ENCODE measurements at regions not wholly inside any gene's neighbourhood (a gene's known extent, or its start where the extent isn't known, plus 50 kb on each side); places are given as distances from the start of the nearest gene placed in this dataset.
A peak's percentile ranks its signal among the peaks of the same experiment; 100 is the strongest.

DNA sequence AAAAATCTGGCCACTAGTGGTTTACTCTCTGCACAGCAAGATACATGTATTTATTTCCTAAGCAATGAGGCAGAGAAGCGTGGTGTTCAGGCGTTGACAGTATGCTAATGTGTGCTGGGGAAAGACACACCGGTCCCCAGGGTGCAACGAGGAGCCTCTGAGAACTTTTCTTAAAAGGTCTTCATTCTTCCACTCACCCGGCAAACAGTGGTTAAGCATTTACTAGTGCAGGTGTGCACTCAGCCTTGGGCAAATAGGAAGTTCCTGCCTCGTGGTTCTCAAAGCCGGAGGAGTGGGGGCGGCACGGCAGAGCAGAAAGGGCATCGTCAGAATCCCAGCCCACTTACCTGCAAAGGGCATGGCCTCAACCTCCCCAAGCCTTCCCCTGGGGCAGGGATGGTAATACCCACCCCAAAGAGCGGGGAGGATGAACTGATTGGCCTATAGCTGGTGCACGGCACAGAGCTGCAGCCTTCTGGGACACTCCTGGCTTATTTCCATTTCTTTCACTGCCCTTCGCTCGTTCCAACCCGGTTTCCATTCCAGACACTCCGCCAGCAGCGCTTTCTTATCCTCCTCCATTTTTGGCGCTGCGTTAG is 184.3 kb upstream of the CTBP2 start:
- RAD21 ChIA-PET (ENCODE audit: unreplicated experiment): interaction anchor here (1.0 kb wide), 1 partner anchor 297 kb away, joined by 3 read pairs; no protein-coding TSS in a partner anchor

DNA sequence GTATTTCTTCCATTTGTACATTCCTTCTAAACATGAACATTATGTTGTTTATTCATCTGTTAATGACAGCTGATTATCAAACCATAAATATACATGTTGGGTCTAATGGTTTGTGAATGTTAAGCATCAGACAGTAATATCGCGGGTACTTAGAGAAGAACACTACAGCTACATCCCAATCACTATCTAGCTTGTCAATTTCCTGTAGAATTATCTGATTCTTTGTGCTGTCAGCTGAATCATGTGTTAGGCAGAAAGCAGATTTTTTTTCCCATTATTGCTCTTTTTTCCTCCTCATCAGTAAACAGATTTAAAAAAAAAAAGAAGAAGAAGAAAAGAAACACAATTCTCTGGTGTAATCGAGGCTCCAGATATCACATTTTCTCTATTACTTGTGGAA is 183.6 kb upstream of the CTBP2 start:
- DNase-seq (ENCODE audit: low read depth, low spot score) (no peak), ATAC-seq (no peak), FAIRE-seq (no peak)
- SMC1A ChIA-PET (ENCODE audit: uncharacterized antibody, unreplicated experiment): interaction anchor here (1.6 kb wide), 1 partner anchor 296 kb away, joined by 11 read pairs; no protein-coding TSS in a partner anchor
- Histone ChIP-seq H3K4me3 (no peak overlapping the region), H3K79me2 (ENCODE audit: control insufficient read depth, insufficient read depth, low read length) (no peaks in the 10 kb centered on the region), H3K9ac (ENCODE audit: control insufficient read depth, insufficient read depth, low read length) (no peak overlapping the region), H3K9me3 (replicated peaks; ENCODE audit: control insufficient read depth, insufficient read depth, low read length) (no peaks in the 10 kb centered on the region), H2AFZ (ENCODE audit: control insufficient read depth, low read depth, low read length) (no peak overlapping the region), H3K27ac (ENCODE audit: control insufficient read depth, insufficient read depth) (no peak overlapping the region), H4K20me1 (ENCODE audit: control insufficient read depth, insufficient read depth) (no peaks in the 10 kb centered on the region), H3K36me3 (ENCODE audit: control insufficient read depth in 2 of 2, insufficient read depth in 2 of 2, low read length in 1 of 2) (no peaks in the 10 kb centered on the region), H3K4me1 (ENCODE audit: control insufficient read depth, insufficient read depth, low read length) (no peaks in the 10 kb centered on the region), H3K4me2 (ENCODE audit: control insufficient read depth, insufficient read depth) (no peak overlapping the region), H3K27me3 (replicated peaks in 1 of 2; ENCODE audit: control insufficient read depth in 2 of 2, insufficient read depth in 2 of 2, low read length in 1 of 2) (no peaks in the 10 kb centered on the region)
- intact Hi-C loops (cut with micrococcal nuclease; ENCODE audit: unreplicated experiment): loop anchor here (1.0 kb wide), 1 partner anchor 296 kb away; no protein-coding TSS in a partner anchor
- CTCF ChIA-PET: interaction anchor here (0.7 to 2.2 kb wide), 8 partner anchors 8 to 353 kb away, joined by 3 to 11 read pairs (median 4); no protein-coding TSS in a partner anchor
- BruUV-seq (replicated peaks): no TSS peak
- POLR2A ChIA-PET: no interaction called here
- RAD21 ChIA-PET (ENCODE audit: unreplicated experiment): no interaction called here
- WGBS (ENCODE audit: insufficient coverage, insufficient replicate concordance, low lambda C conversion rate, missing lambda C conversion rate): 65% methylated on average over 3 of the region's 3 CpGs
- no peak for TF ChIP-seq RBBP5 (conservative IDR thresholded peaks at IDR 0.05)
- in situ Hi-C loops (cut with MboI): loop anchor here (5.0 kb wide), 1 partner anchor 297 kb away; no protein-coding TSS in a partner anchor

More for the DNA sequence above, 184.3 kb upstream of the CTBP2 start:
- ATAC-seq: no peak; the same call in 1 of the 3 replicates
- Histone ChIP-seq H3K4me1 (ENCODE audit: control insufficient read depth, insufficient read depth, low read length) (no peaks in the 10 kb centered on the region), H3K9ac (ENCODE audit: control insufficient read depth, insufficient read depth, low read length) (no peak overlapping the region), H3K27me3 (replicated peaks in 1 of 2; ENCODE audit: control insufficient read depth in 2 of 2, insufficient read depth in 2 of 2, low read length in 1 of 2) (no peaks in the 10 kb centered on the region; a peak in 1 of 4 replicates), H3K4me3 (no peak overlapping the region), H3K27ac (ENCODE audit: control insufficient read depth, insufficient read depth) (no peak overlapping the region), H3K9me3 (replicated peaks; ENCODE audit: control insufficient read depth, insufficient read depth, low read length) (no peaks in the 10 kb centered on the region), H2AFZ (ENCODE audit: control insufficient read depth, low read depth, low read length) (no peak overlapping the region), H4K20me1 (ENCODE audit: control insufficient read depth, insufficient read depth) (no peaks in the 10 kb centered on the region), H3K4me2 (ENCODE audit: control insufficient read depth, insufficient read depth) (no peak overlapping the region), H3K36me3 (ENCODE audit: control insufficient read depth in 2 of 2, insufficient read depth in 2 of 2, low read length in 1 of 2) (no peaks in the 10 kb centered on the region), H3K79me2 (ENCODE audit: control insufficient read depth, insufficient read depth, low read length) (no peaks in the 10 kb centered on the region)
- POLR2A ChIA-PET: no interaction called here
- intact Hi-C loops (cut with micrococcal nuclease; ENCODE audit: unreplicated experiment): no loop called here
- FAIRE-seq: no peak
- SMC1A ChIA-PET (ENCODE audit: uncharacterized antibody, unreplicated experiment): no interaction called here
- peak; percentile 8 for DNase-seq (ENCODE audit: low read depth, low spot score)
- WGBS (ENCODE audit: insufficient coverage, insufficient replicate concordance, low lambda C conversion rate, missing lambda C conversion rate): 20% methylated on average over 19 of the region's 19 CpGs
- BruUV-seq (replicated peaks): no TSS peak
- TF ChIP-seq NBN (IDR thresholded peaks at IDR 0.05): no peak
- peak; percentile 22 for TF ChIP-seq MEF2B (IDR thresholded peaks at IDR 0.05; ENCODE audit: partially characterized antibody, poor library complexity, severe bottlenecking)
- in situ Hi-C loops (cut with MboI): loop anchor here (5.0 kb wide), 1 partner anchor 297 kb away; no protein-coding TSS in a partner anchor
- CTCF ChIA-PET: interaction anchor here (1.1 to 1.8 kb wide), 3 partner anchors 19 to 353 kb away, joined by 6 to 10 read pairs (median 7); no protein-coding TSS in a partner anchor
